Activated gamma-delta T cell treated with anti-CD3 and anti-CD28 coated beads, Interleukin-2, amount 50 U/mL, for 16 hours (primary cell): ENCODE measurements at regions not wholly inside any gene's neighbourhood (a gene's known extent, or its start where the extent isn't known, plus 50 kb on each side); places are given as distances from the start of the nearest gene placed in this dataset.

Experiments used
- DNase-seq: peaks from one replicate; pipeline ENCODE4 v3.0.0-alpha.2; 2020; ENCODE audit warnings: low read depth

GRCh38 chr17:79539944-79540705, 70.7 kb downstream of the RBFOX3 start:
- DNase-seq: no peak

DNA sequence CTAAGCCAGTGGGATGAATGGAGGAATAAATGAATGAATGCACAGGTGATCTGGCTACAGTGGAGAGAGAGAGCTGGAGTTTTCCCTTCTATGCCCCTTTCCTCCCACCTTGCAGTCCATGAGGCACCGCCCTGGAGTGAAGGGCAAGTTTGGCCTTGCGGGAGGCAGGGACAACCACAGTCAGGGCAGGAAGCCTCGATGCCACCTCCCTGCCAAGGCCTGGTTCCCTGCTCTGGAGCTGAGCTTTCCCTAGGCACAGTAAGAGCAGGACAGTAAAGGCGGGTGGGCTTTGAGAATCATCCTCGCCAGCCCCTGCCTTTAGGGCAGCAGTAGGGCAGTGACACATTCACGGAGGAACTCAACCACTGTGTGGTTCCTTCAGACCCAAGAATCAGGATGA, 72.6 kb downstream of the RBFOX3 start:
- DNase-seq: no peak

GRCh38 chr17:79537686-79538085, 73.2 kb downstream of the RBFOX3 start:
- DNase-seq: no peak

- DNase-seq: no peak
Observed at GRCh38 chr17:79537061-79537460, 73.8 kb downstream of the RBFOX3 start.

GRCh38 chr17:79536212-79536840, 74.5 kb downstream of the RBFOX3 start:
- DNase-seq: no peak

- no peak for DNase-seq
Observed at GRCh38 chr17:79535728-79536025, 75.2 kb downstream of the RBFOX3 start.

DNA sequence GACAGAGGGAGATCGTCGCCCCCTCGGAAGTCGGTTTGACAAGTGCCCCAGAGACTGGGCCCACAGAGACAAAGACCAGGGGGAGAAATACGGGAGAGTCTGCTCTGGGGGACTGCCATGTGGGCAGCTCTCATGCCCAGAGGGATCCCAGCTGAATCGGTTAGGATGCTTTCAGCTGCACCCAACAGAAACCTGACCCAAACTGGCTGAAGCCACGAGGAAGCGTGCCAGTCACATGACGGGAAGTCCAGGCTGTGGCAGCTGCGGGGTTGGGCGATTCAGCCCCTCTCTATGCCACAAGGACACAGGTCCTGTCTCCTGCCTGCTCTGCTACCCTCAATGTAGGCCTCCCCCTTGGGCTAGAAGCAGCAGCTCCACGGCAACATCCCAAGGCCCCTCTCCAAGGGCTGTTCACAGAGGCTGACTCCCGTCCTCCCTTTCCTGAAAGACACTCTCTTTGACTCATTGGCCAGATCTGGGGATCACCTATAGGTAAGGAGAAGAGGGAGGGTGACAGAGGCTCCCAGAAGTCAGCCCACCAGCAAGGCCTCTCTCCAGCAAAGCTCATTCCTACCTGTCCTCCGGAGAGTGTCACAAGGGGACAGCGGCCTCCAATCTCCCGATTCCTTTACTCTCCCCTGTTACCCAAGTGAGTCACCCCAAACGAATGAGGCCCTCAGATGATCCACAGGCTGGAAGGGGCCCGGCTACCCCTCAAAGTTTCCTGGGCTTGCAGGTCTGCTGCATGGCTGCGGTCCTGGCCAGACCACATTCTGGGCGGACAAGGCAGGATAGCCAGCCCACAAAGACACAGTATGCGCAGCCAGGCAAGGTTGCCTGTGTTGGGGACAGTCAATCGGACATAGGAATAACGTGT, 75.8 kb downstream of the RBFOX3 start:
- no peak for DNase-seq

DNA sequence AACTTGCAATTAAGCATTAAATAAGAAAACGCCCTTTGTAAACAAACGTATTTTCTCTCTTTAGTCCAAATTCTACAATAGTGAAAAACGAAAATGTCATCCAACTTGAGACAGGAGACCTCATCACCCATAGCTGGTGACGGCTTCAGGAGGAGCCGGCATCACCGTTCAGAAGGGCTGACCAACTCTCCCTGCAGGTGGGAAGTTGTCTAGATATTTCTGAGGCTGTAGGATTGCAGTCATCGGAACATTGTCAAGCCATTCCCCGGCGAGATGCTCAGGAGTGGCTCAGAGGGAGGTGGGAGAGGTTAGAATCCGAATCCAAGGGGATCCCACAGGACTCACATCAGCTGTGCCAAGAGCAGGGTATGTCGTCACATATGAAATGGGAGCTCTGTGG, 76.7 kb downstream of the RBFOX3 start:
- no peak for DNase-seq

DNA sequence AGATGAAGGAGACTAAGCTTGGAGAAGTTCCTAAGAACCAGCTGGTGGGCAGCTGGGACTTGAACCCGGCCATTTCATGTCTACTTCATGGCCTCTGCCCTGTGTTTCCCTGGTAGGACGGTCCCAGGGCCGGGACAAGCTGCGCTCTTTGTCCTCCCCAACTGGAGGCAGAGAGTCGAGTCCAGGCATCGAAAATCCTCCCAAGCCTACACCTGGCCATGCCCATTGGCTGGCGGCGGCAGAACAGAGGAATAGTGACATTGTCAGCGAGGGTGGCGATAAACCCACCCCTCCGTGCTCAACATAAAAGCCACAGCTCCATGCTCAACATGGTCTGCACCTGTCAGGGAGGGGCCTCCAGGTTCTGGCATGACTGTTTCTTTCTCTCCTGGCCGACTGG, 77.7 kb downstream of the RBFOX3 start:
- DNase-seq: no peak

GRCh38 chr17:79532107-79532790, 78.6 kb downstream of the RBFOX3 start:
- no peak for DNase-seq

DNA sequence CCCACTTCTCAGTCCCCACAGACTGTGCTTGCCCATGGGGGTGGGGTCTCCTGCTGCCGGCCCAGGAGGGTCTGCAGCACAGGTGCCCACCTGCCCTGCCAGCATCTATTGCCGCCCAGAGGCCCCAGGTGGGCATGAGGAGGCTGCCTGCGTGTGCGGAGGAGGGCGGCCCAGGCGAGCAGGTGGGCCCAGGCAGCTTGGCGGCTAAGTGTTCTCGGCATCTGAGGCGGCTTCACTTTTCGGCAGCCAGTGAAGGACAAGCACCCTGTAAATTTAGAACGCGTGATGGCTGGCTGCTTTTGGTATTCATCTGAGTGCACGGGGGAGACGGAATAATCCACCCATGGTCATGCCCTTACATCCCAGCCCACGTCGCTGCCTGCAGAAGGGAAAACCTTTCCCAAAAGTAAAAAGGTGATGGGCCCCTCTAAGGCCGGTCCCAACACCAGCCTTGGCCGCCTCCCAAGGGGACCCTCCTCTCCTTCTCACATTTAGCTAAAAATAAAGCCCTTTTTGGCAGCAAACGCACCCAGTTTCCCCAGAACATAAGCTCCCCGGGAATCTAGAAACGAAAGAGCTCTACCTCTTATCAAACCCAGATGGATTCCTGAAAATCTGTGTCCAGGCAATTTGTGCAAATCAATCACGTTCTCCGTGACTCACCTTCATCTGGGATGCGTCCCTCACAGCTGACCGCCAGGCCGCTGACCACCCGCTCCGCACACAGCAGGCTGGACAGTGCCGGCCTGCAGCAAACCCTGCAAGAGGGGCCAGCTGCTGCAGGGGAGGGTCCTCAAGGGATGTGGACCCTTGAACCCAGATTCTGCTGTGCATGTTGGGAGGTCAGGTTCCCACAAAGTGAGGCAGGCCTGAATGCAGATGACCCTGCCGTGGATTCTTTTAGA, 79.4 kb downstream of the RBFOX3 start:
- DNase-seq: no peak

GRCh38 chr17:79530361-79531105, 80.3 kb downstream of the RBFOX3 start:
- no peak for DNase-seq

GRCh38 chr17:79529661-79530081, 81.2 kb downstream of the RBFOX3 start:
- DNase-seq: no peak

DNA sequence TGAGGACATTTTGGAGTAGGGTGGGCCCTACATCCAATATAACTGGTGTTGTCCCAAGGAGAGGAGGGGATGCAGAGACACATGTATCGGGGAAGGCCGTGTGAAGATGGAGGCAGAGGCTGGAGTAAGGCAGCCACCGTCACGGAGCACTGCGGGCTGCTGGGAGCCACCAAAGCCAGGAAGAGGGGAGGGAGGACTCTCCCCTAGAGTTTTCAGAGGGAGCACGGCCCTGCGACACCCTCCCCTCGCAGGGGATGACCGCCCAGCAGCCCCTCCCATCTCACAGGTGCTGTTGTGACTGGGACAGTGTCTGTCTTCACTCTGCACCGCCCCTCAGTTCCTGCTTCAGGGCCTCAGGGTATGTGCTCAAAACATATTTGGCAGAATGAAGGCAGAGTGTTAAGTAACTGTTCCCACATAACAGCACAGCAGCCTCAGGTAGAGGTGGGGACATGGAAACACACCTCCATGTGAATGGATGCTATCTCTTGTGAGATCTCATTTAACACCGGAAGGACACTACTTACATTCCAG, 82.2 kb downstream of the RBFOX3 start:
- DNase-seq: no peak

DNA sequence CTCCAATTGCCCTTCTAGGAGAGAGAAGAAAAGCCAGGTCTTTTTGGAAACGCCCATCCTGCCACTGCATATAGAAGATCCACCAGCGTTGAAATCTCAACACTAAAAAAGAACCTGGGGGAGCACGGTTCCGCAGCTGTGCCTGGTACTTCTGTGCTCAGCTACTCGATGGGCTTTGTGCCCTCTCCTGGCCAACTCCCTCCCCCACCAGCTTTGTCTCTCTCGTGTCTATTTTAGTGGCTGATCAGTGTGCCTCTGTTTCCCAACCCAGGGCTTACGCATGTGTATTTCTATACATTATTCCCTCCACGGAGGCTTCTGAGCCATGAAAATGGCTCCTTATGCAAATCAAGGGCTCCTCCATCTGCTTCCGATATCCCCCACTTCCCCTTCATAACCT, 83.5 kb downstream of the RBFOX3 start:
- DNase-seq: no peak

DNA sequence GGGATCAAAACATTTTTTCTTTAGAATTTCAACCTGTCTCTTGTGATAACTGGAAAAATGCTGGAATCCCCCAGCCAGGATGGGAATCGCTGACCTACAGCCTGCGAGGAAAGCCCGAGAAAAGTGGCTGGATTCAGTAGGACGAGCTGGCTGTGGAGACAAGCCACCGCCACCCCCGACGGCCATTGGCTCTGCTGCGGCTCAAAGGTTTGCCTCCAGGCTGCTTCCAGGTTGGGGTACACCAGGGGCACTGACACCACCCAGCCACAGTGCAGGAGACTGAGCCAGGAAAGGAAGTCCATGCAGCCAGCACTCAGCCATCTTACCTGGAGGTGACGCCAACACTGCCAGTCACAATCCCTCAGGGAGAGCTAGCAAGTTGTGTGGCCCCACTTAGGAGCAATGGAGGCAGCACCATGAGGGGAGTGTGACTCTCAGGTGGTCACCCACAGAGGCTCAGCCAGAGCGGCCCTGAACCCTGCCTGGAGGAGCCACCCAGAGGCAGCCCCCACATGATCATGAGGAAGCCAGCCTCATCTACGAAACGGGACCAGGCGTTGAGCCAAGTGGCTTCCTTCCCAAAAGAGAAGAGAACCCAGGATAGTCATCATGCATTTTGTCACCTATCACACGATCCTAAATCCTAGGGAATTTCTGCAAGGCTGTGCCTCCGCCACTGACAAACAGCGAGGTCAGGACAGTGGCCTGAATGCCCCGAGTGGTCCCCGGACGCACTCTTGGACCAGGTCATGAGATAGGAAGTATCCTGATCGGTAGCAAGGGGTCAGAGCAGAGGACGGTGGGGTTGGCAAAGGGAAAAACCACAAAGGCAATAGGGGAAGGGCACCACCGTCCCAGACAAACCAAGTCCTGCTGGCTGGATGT, 84.8 kb downstream of the RBFOX3 start:
- no peak for DNase-seq

DNA sequence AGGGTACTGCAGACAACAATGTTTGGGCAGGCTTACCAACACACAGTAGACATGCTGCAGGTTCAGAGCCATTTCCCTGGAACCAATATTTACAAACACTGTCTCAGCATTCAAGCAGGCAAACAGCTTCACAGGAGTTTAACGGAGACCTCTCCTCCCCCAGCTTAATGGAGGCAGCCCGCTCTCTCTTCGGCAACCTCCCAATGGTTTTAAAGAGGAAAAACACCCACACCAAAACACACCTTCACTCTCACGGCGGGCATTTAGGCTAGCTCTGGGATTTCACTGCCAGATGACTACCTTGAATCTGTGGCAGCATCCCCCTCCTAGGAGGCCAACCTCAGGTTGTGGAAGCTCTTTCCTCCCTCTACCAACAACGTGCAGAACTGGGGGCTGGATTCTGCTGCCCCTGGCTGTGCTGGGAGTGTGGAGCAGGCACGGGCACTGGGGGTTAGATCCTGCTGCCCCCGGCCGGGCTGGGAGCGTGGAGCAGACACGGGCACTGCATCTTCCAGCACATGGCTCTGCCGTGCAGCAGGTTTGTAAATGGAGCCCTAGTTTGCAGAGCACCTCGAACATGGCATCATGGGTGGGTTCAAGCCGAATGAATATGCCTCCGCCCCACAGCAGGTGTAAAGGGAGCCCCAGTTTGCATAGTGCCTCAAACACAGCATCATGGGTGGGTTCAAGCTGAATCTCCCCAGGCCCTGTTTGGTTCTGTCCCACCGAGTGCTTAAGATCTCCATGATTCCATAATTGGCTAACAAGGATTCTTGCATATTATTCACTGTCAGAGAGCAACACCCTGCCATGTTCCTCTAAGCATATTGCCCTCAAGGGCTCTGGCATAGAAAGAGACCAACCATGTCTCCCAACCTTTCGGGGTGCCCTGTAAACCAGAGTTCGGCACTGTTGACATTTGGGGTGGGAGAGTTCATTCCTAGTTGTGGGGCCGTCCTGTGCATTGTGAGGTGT, 86.4 kb downstream of the RBFOX3 start:
- DNase-seq: no peak

DNA sequence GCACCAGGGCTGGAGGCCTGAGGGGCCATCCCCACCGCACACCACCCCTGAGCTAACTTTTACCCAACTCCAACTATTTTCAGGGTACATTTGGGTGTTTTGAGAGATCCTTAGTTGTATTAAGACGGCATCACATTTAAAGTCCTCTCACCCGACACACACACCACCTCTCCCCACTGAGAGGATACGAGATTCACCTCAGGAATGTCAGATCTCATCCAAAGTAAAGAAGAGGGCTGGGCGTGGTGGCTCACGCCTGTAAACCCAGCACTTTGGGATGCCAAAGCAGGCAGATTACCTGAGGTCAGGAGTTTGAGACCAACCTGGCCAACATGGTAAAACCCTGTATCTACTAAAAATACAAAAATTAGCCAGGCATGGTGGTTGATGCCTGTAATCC, 88.4 kb downstream of the RBFOX3 start:
- no peak for DNase-seq
